H1 (cell line): ENCODE measurements at regions not wholly inside any gene's neighbourhood (a gene's known extent, or its start where the extent isn't known, plus 50 kb on each side); places are given as distances from the start of the nearest gene placed in this dataset.

ENCODE experiments used
- POLR2A ChIP-seq, 2 experiments: IDR thresholded peaks; 1 replicate in 1 of 2; 2 replicates in 1 of 2; pipeline ENCODE4 v1.6.1; 2011; ENCODE audit warnings: low read depth in 2 of 2, low read length in 2 of 2, mild to moderate bottlenecking in 2 of 2; ENCODE audit errors: control extremely low read depth in 1 of 2
- RXRA ChIP-seq: IDR thresholded peaks from 2 replicates; pipeline ENCODE4 v1.6.1; 2011; ENCODE audit warnings: low read depth, mild to moderate bottlenecking, low read length, moderate library complexity; ENCODE audit not compliant: insufficient read depth

DNA sequence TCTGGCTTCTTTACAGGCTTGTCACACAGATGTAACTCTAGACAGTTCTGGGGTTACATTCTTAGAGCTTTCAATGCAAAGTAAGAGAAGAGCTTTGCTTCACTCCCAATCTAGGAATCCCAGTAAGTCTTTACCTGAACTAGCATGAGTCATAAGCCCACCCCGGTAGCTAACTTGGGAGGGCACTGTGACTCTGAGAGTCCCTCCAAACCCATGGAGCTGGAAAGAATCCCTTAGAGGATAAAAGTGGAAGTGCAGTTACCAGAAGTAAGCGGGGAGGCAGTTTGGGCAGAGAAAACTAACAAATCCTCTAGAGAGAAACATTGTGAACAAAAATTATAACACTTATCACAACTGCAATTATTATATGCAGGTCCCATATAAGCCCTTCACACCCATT is 84.0 kb upstream of the SMLR1 start:
- no peak for TF ChIP-seq POLR2A (IDR thresholded peaks at IDR 0.05; ENCODE audit: control extremely low read depth in 1 of 2, low read depth in 2 of 2, low read length in 2 of 2)
- TF ChIP-seq RXRA, result no peak
